Osteocyte (in vitro differentiated cells): ENCODE measurements at regions not wholly inside any gene's neighbourhood (a gene's known extent, or its start where the extent isn't known, plus 50 kb on each side); places are given as distances from the start of the nearest gene placed in this dataset.

Experiments
- DNase-seq: peaks from one replicate; pipeline ENCODE4 v3.0.0; 2021; ENCODE audit warnings: mixed read lengths; ENCODE audit not compliant: unreplicated experiment; ENCODE audit errors: extremely low spot score
- H3K27ac Mint-ChIP-seq: one replicate; pipeline ENCODE4 v1.8.0; 2021; ENCODE audit warnings: mild to moderate bottlenecking, mixed read lengths; ENCODE audit not compliant: unreplicated experiment
- H3K27me3 Mint-ChIP-seq: one replicate; pipeline ENCODE4 v1.8.0; 2021; ENCODE audit warnings: mixed read lengths; ENCODE audit not compliant: unreplicated experiment
- H3K36me3 Mint-ChIP-seq: one replicate; pipeline ENCODE4 v1.8.0; 2021; ENCODE audit warnings: mixed read lengths; ENCODE audit not compliant: unreplicated experiment
- H3K4me1 Mint-ChIP-seq: one replicate; pipeline ENCODE4 v1.8.0; 2021; ENCODE audit warnings: mixed read lengths; ENCODE audit not compliant: unreplicated experiment
- H3K4me3 Mint-ChIP-seq: one replicate; pipeline ENCODE4 v1.8.0; 2021; ENCODE audit warnings: mild to moderate bottlenecking, moderate library complexity, mixed read lengths; ENCODE audit not compliant: unreplicated experiment
- H3K9me3 Mint-ChIP-seq: one replicate; pipeline ENCODE4 v1.8.0; 2021; ENCODE audit warnings: mixed read lengths; ENCODE audit not compliant: unreplicated experiment
- CTCF ChIP-seq: fragments of 200-600 bp; sonication (generic); IDR thresholded peaks from 2 replicates; pipeline ENCODE4 v1.5.0; 2021; ENCODE audit warnings: antibody characterized with exemption, mild to moderate bottlenecking, moderate library complexity

GRCh38 chr1:195971589-195971988, 636.7 kb downstream of the KCNT2 start:
- Mint-ChIP-seq H3K27me3 (no peaks in the 10 kb centered on the region), H3K9me3 (no peaks in the 10 kb centered on the region), H3K4me3 (no peak overlapping the region), H3K4me1 (no peaks in the 10 kb centered on the region), H3K36me3 (no peaks in the 10 kb centered on the region), H3K27ac (no peak overlapping the region)
- no peak for DNase-seq
- TF ChIP-seq CTCF: no peak

- no peaks in the 10 kb centered on the region for H3K27me3 Mint-ChIP-seq
- H3K4me1 Mint-ChIP-seq: no peaks in the 10 kb centered on the region
- TF ChIP-seq CTCF: no peak
- H3K4me3 Mint-ChIP-seq: no peak overlapping the region
- no peaks in the 10 kb centered on the region for H3K36me3 Mint-ChIP-seq
- no peak overlapping the region for H3K27ac Mint-ChIP-seq
- DNase-seq: no peak
- H3K9me3 Mint-ChIP-seq: no peaks in the 10 kb centered on the region
These were observed 638.0 kb downstream of the KCNT2 start for GRCh38 chr1:195970209-195970608.

- H3K27ac Mint-ChIP-seq: no peak overlapping the region
- no peak for DNase-seq
- no peaks in the 10 kb centered on the region for H3K9me3 Mint-ChIP-seq
- no peak overlapping the region for H3K4me3 Mint-ChIP-seq
- H3K4me1 Mint-ChIP-seq: no peaks in the 10 kb centered on the region
- no peak for TF ChIP-seq CTCF
- no peaks in the 10 kb centered on the region for H3K27me3 Mint-ChIP-seq
- H3K36me3 Mint-ChIP-seq: no peaks in the 10 kb centered on the region
These were observed 642.8 kb downstream of the KCNT2 start for GRCh38 chr1:195965475-195965874.

- TF ChIP-seq CTCF: no peak
- Mint-ChIP-seq H3K27ac (no peak overlapping the region), H3K4me1 (no peaks in the 10 kb centered on the region), H3K36me3 (no peaks in the 10 kb centered on the region), H3K9me3 (no peaks in the 10 kb centered on the region), H3K27me3 (no peaks in the 10 kb centered on the region), H3K4me3 (no peak overlapping the region)
- no peak for DNase-seq
These were observed 643.2 kb downstream of the KCNT2 start for GRCh38 chr1:195965036-195965435.

- no peaks in the 10 kb centered on the region for H3K27me3 Mint-ChIP-seq
- no peak for TF ChIP-seq CTCF
These were observed 643.7 kb downstream of the KCNT2 start for GRCh38 chr1:195964516-195964915.

More at GRCh38 chr1:195964516-195964915, 643.7 kb downstream of the KCNT2 start:
- Mint-ChIP-seq H3K36me3 (no peaks in the 10 kb centered on the region), H3K4me3 (no peak overlapping the region), H3K9me3 (no peaks in the 10 kb centered on the region), H3K27ac (no peak overlapping the region), H3K4me1 (no peaks in the 10 kb centered on the region)
- DNase-seq: no peak
